ENCODE measurements at regions not wholly inside any gene's neighbourhood (a gene's known extent, or its start where the extent isn't known, plus 50 kb on each side); places are given as distances from the start of the nearest gene placed in this dataset.

DNA sequence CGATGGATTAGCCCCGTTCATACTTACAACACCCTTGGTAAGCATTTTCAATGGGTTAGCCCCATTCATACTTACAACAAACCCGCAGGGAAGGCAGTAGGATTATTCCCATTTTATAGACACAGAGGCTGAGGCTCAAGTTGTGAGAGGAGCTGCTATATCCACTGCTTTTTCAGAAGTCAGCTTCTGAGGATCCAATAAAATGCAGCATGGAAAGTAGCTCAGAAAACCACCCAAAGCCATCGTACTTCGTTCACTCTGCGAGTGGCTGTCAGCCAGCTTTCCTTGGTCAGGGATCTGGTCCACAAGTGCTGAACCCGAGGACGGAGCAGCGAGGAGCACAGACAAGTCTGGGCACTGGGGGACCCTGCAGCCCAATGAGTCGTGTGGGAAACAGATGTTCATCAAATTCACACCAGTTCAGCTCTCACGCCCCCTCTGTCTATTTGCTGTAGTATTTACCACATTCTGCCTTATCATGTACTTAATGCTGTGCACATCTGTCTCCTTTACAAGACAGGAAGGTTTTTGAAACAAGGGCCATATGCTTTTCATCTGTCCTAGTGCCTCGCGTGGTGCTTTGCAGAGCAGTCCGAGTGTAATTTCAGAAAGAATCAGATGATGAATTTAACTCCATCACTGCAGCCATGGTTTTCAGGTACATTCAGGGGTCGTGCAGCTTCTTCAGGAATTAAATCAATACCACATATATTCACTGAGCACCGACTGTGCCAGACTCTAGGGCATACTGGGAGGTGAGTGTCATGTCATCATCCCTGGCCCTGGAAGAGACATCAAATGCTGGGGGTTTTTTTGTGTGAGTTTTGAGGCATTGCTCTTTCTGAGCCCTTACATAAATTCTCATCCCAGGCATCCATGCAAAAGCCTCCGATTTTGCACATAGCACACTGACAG, 256.9 kb downstream of the CDH26 start:
- Histone ChIP-seq H3K36me3 (ENCODE audit: control insufficient read depth in 2 of 2, insufficient read depth in 1 of 2, low read length in 2 of 2) (no peaks in the 10 kb centered on the region), H3K4me1 (ENCODE audit: control insufficient read depth, insufficient read depth, low read length) (no peaks in the 10 kb centered on the region), H3K4me3 (ENCODE audit: low read depth, low read length) (no peak overlapping the region), H3K27ac (ENCODE audit: extremely low read depth, low read depth, low read length) (no peak overlapping the region), H3K9me3 (ENCODE audit: control insufficient read depth, insufficient read depth, low read depth, low read length) (no peaks in the 10 kb centered on the region)
- ChIA-PET POLR2A (no interaction called here), CTCF (interaction anchor here (0.6 to 1.3 kb wide), 4 partner anchors 9 to 479 kb away, joined by 4 to 8 read pairs (median 5); no protein-coding TSS in a partner anchor)
- TF ChIP-seq, protein P1, sequence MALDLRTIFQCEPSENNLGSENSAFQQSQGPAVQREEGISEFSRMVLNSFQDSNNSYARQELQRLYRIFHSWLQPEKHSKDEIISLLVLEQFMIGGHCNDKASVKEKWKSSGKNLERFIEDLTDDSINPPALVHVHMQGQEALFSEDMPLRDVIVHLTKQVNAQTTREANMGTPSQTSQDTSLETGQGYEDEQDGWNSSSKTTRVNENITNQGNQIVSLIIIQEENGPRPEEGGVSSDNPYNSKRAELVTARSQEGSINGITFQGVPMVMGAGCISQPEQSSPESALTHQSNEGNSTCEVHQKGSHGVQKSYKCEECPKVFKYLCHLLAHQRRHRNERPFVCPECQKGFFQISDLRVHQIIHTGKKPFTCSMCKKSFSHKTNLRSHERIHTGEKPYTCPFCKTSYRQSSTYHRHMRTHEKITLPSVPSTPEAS (tag by site-specific recombination; IDR thresholded peaks at IDR 0.05): no peak
- TF ChIP-seq ZNF560 (tag by site-specific recombination; IDR thresholded peaks at IDR 0.05; ENCODE audit: borderline replicate concordance) (no peak), ZNF664 (tag by site-specific recombination; IDR thresholded peaks at IDR 0.05) (no peak), ZNF138 (tag by site-specific recombination; IDR thresholded peaks at IDR 0.05; ENCODE audit: borderline replicate concordance) (no peak), ZNF548 (tag by site-specific recombination; IDR thresholded peaks at IDR 0.05) (no peak), ZNF146 (tag by site-specific recombination; IDR thresholded peaks at IDR 0.05) (no peak), ZNF600 (tag by site-specific recombination; IDR thresholded peaks at IDR 0.05) (no peak), ZNF561 (tag by site-specific recombination; IDR thresholded peaks at IDR 0.05; ENCODE audit: borderline replicate concordance) (no peak), GLI2 (tag by site-specific recombination; IDR thresholded peaks at IDR 0.05; ENCODE audit: borderline replicate concordance, low read depth) (no peak)
- TF ChIP-seq, protein P2, sequence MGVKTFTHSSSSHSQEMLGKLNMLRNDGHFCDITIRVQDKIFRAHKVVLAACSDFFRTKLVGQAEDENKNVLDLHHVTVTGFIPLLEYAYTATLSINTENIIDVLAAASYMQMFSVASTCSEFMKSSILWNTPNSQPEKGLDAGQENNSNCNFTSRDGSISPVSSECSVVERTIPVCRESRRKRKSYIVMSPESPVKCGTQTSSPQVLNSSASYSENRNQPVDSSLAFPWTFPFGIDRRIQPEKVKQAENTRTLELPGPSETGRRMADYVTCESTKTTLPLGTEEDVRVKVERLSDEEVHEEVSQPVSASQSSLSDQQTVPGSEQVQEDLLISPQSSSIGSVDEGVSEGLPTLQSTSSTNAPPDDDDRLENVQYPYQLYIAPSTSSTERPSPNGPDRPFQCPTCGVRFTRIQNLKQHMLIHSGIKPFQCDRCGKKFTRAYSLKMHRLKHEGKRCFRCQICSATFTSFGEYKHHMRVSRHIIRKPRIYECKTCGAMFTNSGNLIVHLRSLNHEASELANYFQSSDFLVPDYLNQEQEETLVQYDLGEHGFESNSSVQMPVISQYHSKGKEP (tag by site-specific recombination; IDR thresholded peaks at IDR 0.05): no peak
- TF ChIP-seq, protein P3, sequence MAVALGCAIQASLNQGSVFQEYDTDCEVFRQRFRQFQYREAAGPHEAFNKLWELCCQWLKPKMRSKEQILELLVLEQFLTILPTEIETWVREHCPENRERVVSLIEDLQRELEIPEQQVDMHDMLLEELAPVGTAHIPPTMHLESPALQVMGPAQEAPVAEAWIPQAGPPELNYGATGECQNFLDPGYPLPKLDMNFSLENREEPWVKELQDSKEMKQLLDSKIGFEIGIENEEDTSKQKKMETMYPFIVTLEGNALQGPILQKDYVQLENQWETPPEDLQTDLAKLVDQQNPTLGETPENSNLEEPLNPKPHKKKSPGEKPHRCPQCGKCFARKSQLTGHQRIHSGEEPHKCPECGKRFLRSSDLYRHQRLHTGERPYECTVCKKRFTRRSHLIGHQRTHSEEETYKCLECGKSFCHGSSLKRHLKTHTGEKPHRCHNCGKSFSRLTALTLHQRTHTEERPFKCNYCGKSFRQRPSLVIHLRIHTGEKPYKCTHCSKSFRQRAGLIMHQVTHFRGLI (tag by site-specific recombination; IDR thresholded peaks at IDR 0.05): no peak

DNA sequence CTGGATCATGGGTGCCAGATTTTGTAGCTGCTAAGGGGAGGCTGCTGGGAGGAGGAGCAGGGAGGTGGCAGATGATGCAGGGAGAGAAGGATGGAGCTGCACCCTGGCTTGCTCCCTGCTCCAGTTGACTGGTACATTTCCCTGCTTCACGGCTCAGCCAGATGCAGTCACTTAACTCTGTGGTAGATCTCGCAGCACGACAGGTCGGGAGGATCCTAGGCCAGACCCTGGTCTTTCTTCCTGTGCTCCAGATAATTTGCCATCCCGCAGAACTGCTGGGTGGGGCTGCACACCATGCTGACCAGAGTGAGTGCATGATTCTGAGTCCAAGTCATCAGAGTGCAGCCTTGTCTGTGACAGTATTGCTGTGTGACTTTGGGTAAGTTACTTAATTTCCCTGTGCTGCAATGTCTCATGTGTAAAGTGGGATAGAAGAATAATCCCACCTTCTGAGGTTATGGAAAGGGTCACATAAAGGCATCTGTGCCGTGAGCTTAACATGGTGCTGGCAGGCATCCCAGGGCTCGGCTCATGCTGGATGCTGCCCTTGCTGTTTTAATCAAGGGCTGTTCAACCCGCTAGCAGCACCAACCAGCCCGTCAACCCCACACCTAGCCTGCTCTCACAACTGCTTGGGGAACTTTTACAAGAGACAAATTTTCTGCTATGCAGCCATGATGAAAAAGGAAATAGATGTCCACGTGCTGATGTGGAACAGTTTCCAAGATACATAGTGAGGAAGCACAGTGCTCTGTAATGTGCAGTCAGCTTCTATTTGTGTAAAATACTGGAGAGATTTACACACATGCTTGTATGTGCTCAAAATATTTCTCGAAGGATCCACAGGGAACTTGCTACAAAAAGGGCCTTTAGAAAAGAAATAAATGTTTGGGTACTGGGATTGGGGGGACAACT, 257.9 kb downstream of the CDH26 start:
- POLR2A ChIA-PET: no interaction called here
- CTCF ChIA-PET: interaction anchor here (0.6 to 1.3 kb wide), 3 partner anchors 9 to 478 kb away, joined by 4 to 8 read pairs (median 5); no protein-coding TSS in a partner anchor
- H3K27ac ChIP-seq (ENCODE audit: extremely low read depth, low read depth, low read length): no peak overlapping the region
- no peaks in the 10 kb centered on the region for H3K9me3 ChIP-seq (ENCODE audit: control insufficient read depth, insufficient read depth, low read depth, low read length)
- no peaks in the 10 kb centered on the region for H3K4me1 ChIP-seq (ENCODE audit: control insufficient read depth, insufficient read depth, low read length)
- no peak overlapping the region for H3K4me3 ChIP-seq (ENCODE audit: low read depth, low read length)
- no peaks in the 10 kb centered on the region for H3K36me3 ChIP-seq (ENCODE audit: control insufficient read depth in 2 of 2, insufficient read depth in 1 of 2, low read length in 2 of 2)
- no peak for TF ChIP-seq ZBTB17 (tag by site-specific recombination; IDR thresholded peaks at IDR 0.05)
- no peak for TF ChIP-seq ZNF623 (tag by site-specific recombination; IDR thresholded peaks at IDR 0.05)
- TF ChIP-seq, protein P4, sequence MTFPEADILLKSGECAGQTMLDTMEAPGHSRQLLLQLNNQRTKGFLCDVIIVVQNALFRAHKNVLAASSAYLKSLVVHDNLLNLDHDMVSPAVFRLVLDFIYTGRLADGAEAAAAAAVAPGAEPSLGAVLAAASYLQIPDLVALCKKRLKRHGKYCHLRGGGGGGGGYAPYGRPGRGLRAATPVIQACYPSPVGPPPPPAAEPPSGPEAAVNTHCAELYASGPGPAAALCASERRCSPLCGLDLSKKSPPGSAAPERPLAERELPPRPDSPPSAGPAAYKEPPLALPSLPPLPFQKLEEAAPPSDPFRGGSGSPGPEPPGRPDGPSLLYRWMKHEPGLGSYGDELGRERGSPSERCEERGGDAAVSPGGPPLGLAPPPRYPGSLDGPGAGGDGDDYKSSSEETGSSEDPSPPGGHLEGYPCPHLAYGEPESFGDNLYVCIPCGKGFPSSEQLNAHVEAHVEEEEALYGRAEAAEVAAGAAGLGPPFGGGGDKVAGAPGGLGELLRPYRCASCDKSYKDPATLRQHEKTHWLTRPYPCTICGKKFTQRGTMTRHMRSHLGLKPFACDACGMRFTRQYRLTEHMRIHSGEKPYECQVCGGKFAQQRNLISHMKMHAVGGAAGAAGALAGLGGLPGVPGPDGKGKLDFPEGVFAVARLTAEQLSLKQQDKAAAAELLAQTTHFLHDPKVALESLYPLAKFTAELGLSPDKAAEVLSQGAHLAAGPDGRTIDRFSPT (tag by site-specific recombination; IDR thresholded peaks at IDR 0.05): no peak
- TF ChIP-seq ZNF202 (tag by site-specific recombination; IDR thresholded peaks at IDR 0.05; ENCODE audit: borderline replicate concordance): no peak

Data from HEK293 (cell line).